ENCODE measurements at regions not wholly inside any gene's neighbourhood (a gene's known extent, or its start where the extent isn't known, plus 50 kb on each side); places are given as distances from the start of the nearest gene placed in this dataset.
"Not testable (repeated sequence)": the region's sequence is repeated elsewhere in the genome, so short reads cannot be mapped to it uniquely, and the experiment has no call there.

DNA sequence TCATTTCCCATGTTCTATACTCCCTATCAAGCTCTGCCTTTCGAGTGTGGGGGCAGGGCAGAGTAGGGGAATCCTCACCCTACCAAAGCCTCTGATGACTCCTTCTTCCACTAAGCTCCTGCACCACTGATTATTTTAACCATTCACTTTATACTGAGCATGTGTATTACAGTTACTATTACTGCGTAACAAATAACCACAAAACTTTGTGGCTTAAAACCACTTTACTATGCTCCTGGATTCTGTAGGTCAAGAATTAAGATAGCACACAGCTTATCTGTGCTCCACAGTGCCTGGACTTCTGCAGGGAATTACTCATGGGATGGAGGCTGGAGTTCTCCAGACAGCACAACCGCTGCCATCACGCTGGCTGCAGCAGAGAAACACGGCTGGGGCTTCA, 117.4 kb upstream of the DNAJC10 start:
- no peak for DNase-seq

DNA sequence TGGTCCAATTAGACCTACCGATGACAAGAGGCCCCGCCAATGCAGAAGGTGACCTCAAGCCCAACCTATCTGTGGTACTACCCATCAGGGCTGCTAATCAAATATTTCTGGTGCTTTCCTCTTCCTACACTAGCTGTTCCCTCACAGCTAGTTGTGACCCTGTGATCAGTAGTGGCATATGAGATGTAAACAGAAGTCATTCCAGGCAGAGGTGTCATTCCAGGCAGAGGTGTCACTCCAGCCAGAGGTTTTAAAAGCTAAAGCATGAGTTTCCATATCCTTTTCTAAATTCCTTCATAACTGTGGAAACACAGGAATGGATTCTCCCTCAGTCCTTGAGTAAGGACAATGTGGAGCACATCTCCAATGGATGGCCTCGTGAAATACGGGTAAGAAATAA, 110.9 kb upstream of the DNAJC10 start:
- no peak for DNase-seq

DNA sequence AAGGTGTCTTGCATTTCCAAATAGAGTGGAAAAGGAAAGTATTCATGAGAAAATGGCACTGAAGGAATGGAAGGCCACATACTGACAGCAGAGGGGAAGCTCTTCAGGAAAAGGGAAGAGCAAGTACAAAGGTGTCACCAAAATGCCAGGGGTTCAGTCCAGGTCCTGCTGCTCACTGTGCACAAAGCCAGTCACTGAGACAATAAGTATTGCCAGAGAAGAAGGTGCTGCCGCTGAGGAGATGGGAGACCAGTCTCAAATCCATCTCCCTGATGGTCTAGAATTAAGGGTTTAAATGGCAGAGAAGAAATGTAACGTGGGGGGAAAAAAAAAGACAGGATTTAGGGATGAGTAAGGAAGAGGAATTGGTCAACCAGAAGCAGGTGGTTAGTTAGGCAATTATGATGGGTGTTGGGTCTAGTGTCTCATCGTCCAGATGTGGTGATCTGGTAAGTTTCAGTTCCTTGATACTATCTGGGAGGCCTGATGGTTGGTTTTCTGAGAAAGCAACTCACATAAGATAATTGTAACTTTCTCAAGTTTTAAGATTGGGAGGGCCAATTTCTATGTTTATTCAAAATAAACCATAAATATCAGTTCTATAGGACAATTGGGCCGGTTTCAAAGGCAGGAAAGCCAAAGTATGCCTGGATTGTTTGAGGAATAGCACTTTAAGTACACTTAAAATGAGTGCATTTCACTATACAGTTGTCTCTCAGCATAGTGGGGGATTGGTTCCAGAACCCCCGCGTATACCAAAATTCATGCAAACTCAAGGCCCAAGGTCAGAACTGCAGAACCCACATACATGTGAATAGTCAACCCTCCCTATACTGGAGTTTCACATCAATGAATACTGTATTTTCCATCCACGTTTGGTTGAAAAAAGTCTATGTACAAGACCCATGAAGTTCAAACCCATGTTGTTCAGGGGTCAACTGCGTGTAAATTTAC, 109.1 kb upstream of the DNAJC10 start:
- DNase-seq = no peak

DNA sequence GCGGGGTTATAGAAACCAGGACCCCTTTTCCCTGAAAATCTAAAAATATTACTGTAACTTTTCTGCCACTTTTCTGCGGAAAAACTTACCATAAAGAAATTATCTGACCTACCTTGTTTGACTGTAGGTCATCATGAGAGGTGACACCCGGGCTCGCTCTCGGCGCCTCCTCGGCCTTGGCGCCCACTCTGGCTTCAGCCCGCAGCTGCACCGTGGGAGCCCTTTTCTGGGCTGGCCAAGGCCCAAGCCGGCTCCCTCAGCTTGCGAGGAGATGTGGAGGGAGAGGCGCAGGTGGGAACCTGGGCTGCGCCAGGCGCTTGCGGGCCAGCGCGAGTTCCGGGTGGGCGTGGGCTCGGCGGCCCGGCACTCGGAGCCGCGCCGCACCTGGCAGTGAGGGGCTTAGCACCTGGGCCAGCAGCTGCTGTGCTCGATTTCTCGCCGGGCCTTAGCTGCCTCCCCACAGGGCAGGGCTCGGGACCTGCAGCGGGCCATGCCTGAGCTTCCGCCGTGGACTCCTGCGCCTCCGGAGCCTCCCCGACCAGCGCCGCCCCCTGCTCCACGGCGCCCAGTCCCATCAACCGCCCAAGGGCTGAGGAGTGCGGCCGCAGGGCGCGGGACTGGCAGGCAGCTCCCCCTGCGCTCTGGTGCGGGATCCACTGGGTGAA, 107.7 kb upstream of the DNAJC10 start:
- DNase-seq = no peak

DNA sequence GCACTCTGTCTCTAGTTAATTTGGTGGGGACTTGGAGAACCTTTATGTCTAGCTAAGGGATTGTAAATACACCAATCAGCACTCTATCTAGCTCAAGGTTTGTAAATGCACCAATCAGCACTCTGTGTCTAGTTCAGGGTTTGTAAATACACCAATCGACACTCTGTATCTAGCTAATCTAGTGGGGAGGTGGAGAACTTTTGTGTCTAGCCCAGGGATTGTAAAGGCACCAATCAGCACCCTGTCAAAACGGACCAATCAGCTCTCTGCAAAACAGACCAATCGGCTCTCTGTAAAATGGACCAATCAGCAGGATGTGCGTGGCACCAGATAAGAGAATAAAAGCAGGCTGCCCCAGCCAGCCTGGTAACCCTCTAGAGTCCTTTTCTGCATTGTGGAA, 107.1 kb upstream of the DNAJC10 start:
- not testable (repeated sequence) for DNase-seq

DNA sequence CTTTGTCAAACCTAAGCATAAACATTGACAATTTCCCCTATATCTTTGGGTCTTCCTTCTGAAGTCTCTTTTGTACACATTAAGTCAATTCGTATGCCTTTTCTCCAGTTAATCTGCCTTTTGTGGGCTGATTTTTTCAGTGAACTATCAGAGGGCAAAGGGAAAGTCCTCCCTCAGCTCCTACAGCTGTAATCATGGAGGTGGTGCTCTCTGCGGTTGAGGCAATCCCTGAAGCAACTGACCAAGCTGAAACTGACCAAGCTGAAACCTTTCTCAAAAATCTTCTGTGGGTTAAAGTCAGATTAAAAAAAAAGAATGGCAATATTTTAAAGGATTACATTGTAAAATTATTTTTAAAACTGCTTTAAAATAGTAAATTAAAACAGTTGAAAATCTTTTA, 105.8 kb upstream of the DNAJC10 start:
- DNase-seq = no peak

DNA sequence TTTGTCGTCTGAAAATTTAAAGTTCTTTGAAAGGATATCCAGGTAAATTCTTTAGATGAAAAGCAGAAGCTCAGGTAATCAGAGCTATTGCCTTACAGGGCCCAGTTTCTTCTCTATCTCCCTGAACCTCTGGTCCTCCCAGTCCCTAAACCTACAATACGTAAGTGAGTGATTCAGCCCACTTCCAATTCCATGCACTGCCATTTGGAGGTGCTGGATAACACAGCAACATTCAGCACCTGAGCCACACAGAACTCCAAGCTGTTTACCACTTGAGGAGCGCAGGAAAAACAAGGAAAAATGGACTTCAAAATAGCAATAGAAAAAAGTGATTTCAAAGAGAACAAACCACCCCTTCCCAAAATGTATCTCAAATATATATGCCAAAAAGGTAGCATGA, 105.0 kb upstream of the DNAJC10 start:
- no peak for DNase-seq

DNA sequence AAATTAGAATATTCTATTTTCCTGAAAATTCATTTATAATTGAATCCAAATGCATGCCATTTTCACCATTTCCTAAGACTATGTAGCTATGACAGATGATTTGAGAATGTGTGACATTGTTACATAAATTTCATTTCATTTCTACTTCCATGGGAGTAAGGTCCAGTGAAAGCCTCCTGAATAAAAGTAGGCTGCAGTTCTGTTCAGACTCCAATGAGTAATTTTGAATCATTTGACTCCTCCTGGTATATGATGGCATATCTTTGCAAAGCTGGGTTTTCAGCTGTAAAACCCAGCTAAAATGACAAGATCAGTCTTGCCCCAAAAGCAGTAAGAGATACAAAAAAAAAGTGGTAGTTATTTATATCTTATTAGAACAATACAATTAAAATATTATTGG, 101.0 kb upstream of the DNAJC10 start:
- DNase-seq = no peak

DNA sequence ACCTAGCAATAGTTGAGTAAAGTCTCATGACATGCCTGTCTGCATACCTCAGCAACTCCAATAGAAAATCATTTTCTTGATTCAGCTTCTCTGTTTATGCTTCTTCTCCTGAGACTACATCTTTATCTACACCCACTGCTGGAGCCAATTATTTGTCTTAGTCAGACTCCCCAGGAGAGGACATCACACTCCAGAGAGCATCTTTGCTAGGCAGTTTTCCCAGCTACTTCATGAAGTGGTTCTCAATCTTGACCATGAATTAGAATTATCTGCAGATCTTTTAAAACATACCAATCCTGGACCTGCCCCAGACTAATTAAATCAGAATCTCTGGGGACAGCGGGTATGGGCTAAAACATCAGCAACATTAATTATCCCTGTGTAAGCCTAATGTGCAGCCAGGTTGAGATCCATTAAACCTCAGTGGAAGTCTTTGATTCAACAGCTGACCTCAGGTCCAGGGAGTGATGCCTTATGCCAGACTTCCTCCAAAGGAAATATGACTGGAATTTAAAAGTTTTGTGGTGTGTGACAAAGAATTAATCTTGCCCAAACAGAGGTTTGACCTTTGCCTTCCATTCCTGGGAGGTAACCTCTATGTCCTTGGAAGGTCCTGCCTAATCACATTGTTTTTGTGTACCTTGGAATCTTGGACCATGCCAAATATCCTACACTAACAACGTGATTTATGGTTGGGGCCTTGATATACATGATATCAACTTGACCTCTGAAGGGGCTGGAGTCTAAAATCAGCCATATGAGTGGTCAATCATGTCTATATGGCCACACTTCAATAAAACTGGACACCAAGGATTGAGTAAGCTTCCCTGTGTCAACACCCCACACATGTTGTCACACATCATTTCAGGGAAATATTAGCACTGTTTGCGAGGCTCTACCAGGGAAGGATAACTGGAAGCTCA, 99.3 kb upstream of the DNAJC10 start:
- DNase-seq = no peak

DNA sequence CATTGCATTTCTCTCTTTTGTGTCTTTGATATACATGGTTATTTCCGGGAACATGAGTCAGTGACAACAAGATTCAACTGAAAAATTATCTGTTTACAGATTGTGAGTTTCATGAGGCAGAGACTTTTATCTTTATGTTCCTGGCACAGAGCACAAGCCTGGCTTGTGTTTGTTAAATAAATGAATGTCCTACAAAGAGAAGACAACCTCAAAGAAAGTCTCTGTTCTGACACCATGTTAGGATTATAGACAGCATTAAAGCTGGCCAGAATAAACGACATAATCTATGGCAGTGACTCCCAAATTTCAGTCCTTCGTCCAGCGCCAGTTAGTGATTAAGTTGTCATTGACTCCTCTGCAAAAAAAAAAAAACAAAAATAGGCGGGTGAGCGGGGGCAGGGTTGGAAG, 97.4 kb upstream of the DNAJC10 start:
- DNase-seq = no peak

DNA sequence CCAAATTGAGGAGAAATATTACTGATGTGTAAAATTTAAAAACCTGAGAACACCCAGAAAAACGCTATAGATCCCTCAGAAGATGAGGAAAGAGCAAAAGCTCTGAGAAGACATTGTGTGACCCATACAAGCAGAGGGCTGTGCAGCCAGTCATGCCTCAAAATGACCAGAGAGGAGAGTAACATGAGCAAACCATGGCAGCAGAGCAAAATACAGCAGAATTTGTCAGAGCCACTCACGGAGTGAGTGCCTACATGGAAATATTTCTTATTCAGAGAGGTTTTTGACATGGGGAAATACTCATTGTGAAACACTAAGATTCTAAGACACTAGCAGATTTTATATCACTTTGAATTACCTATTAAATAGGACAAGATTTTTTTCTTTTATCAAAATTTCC, 96.8 kb upstream of the DNAJC10 start:
- DNase-seq = no peak

DNA sequence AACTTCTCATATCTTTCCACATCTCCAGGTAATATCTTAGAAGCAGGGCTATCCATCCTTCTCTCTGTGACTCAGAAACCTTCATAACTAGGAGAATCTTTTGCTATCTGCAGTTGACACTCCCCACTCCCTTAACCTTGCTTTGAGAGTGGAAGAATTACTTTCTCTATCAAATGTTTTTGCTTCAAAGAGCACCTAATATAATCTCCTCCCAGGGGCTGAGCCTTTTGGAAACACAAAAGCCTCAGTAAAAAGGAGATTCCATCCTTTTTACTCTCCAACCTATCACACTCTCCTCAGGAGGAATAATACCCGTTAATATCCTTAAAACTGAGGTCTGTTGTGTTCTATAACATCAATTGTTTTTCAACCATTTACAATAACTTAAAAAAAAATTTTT, 94.9 kb upstream of the DNAJC10 start:
- no peak for DNase-seq

DNA sequence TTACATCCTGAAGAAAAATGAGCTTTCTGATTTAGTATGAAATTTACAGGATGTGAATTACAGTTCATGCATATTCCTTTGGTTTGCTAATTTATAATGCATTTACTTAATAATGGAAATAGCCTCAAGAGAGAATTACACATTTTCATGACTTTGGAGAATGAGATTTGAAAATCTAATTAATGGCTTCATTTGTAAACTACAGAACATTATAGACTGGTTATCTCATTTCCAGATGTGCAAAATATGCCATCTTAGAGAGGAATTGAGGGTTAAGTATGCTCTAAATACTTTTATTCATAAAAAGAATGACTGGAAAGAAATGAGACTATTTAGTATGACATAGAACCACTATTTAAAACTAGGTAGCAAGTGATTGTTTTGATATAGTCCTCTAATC, 94.2 kb upstream of the DNAJC10 start:
- DNase-seq = no peak

DNA sequence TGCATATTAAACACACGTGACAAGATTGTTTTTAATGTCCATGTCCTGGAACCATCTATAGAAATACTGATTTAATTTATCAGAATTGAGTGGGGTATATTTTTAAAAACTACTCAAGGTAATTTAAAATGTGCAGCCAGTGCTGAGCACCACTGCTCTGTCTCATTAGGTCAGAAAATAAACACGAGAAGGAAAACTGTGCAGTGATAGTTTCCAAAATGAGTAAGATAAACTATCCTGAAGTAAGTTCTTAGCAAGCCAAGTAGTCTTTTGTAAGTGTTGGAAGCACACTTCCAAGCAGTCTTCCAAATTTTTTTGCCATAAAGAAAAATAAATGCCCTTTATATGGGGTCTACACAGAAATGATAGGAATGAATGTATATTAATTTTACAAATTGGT, 93.8 kb upstream of the DNAJC10 start:
- no peak for DNase-seq

DNA sequence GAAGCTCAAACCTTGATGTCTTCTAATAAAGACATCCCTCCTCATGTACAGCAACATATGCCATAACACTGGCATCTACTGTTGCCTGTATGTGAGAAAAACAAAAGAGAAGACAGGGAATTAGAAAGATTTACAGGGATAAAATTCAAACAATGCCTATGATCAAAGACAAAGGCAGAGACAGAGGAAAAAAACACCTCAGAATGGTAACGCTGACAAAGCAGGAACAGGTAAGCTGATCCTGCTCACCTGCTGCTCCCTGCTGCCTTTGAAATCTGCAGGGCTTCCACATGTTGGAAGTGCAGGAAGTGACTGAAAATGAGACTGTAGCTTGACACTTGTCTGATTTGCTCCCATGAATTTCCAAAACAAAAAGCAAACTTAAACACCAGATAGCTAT, 90.2 kb upstream of the DNAJC10 start:
- DNase-seq = no peak

DNA sequence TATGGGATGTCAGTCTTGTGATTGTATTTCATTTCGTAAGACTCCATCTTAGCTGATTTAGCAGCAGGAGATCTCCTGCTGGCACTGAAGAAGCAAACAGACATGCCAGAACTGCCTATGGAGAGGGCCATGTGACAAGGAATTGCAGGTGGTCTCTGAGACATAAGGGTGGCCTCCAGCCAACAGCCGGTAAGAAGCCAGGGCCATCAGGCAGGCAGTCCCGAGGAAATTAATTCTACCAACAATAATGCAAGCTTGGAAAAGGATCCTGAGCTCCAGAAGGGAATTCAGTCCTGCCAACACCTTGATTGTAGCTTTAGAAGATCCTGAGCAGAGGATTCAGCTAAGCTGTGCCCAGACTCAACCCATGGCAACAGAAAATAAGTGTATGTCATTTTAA, 87.1 kb upstream of the DNAJC10 start:
- no peak for DNase-seq

DNA sequence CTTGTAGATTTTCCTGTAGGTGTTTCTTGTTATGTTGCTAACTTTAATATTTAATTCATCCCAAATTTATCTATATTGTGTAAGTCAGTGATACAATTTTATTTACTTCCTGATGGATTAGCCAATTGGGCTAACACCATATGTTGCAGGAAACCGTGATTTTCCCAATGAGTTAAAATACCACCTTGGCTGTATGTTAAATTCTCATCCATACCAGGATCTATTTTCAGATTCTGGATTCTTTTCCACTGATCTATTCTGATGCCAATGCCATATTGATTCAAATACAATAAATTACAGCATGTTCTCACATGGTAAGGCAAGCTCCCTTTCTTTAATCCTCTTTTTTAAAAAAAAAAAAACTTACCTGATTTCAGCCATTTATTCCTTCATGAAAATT, 85.8 kb upstream of the DNAJC10 start:
- no peak for DNase-seq

DNA sequence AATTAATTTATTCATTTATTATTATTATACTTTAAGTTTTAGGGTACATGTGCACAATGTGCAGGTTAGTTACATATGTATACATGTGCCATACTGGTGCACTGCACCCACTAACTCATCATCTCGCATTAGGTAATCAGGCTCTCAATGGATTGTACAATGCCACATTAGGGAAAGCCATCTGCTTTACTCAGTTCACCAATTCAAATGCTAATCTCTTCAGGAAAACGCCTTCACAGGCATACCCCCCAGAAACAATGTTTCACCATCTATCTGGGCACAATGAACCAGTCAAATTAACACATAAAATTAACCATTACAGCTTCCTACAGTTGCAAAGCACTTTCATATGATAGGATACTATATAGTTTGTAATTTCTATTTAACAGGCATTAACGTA, 84.8 kb upstream of the DNAJC10 start:
- DNase-seq = no peak

DNA sequence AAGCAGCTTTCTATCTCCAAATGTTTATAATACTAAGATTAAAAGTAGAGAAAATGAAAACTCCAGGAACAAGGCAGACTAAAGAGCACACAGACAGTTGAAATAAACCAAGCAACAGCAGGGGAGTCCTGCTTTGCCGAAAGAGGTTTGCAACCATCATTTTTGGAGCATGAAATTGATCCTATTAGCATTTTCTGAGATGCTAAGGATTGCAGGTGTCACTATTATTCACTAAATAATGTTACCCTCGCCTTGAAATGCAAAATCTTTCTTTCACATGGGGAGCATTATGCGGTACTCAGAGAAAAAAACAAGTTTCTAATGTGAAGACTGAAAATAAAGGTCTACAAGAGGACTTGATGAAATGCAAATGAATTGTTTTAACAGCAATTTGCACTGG, 81.7 kb upstream of the DNAJC10 start:
- no peak for DNase-seq

DNA sequence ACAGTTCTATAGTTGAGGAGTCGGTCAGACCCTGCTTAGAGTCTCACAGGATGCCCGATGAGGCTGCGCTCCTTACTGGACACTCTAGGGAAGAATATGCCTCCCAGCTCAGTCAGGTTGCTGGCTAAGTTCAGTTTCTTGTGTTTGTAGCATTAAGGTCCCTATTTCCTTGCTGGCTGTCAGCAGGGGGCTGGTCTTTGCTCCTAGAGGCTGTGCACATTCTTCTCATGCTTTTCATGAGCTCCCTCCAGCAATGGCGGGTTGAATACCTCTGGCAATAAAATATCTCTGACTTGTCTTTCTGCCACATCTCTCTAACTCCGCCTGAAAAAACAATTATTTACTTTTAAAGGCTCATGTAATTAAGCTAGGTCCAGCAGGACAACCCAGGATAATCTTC, 79.4 kb upstream of the DNAJC10 start:
- no peak for DNase-seq

DNA sequence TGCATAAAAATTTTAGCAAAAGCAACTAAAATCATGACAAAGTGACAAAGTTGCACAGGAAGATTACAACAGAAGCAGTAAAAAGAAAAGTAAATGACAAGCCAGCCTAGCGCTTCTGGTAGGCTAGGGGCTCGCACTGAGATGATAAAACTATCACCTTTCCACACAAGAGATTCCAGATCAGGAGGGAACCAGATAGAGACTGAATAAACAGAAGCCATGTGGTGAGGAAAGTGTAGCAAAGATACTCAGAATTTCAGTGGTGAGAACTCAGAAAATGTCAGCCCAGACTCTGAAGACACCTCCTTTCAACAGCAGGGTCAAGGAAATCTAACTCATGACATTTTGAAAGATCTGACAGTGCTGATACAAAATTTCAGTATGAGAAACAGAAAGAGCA, 77.4 kb upstream of the DNAJC10 start:
- DNase-seq = no peak

DNA sequence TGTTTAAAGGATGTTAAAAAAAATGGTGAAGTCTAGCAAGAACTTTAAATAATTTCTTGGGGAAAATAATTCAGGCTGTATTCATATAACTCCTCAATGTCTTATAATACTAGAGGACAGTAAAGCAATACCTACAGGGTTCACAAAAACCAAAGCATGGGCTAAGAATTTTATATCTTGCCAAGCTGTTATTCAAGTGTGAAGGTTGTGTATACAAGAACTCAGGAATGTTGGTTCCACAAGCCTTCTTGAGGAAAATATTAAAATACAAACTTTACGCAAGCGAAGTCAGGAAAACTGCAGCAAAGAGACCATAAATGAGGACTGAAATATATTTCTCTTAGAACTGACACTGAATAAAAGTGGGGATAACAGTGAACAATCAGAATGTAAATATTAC, 76.1 kb upstream of the DNAJC10 start:
- no peak for DNase-seq

DNA sequence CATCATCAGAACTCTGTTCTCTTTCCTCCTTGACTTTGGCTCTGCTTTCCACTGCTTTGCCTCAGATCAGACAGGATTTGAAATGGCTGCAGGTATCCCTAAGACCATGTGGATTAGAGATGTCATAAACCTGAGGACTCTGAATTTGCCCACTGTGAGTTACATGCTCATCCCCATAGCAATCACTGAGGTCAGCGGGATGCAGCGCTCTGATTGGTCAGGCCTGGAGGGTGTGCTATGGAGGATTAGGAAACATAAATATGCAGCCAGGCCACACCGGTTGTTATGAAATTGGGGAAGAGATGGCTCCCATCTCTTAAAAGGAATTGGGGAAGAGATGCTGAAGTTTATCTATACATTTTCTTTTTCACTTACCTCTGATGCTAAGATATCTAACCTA, 73.7 kb upstream of the DNAJC10 start:
- DNase-seq = peak; percentile 55
